Small intestine (tissue), 7 donors: ENCODE measurements at regions not wholly inside any gene's neighbourhood (a gene's known extent, or its start where the extent isn't known, plus 50 kb on each side); places are given as distances from the start of the nearest gene placed in this dataset.

Experiments used
- DNase-seq, 2 donors: peaks; one replicate each; pipeline versions ENCODE4 v3.0.0 to v3.0.0-alpha.2; 2013
- FAIRE-seq: peaks from 2 replicates; lab custom pipeline; 2012; peaks lifted over from hg19 to GRCh38; lab: Jason Lieb, UNC
- H3K27ac ChIP-seq, 3 donors: one replicate each; pipeline ENCODE4 v1.5.1; 2013; ENCODE audit warnings: low read length in 2 of 3, mild to moderate bottlenecking in 2 of 3, control low read depth in 1 of 3, inconsistent platforms in 1 of 3, low read depth in 1 of 3, moderate library complexity in 1 of 3
- H3K27me3 ChIP-seq, 3 donors: one replicate each; pipeline ENCODE4 v1.6.1; 2013; ENCODE audit warnings: low read length in 3 of 3, inconsistent platforms in 1 of 3; ENCODE audit not compliant: control insufficient read depth in 3 of 3, insufficient read depth in 3 of 3
- H3K36me3 ChIP-seq, 3 donors: one replicate each; pipeline ENCODE4 v1.6.1; 2013; ENCODE audit warnings: low read length in 3 of 3, inconsistent platforms in 1 of 3, low read depth in 1 of 3, mild to moderate bottlenecking in 1 of 3, moderate library complexity in 1 of 3; ENCODE audit not compliant: control insufficient read depth in 3 of 3, insufficient read depth in 2 of 3
- H3K4me1 ChIP-seq, 3 donors: one replicate each; pipeline ENCODE4 v1.6.1; 2013; ENCODE audit warnings: low read length in 2 of 3, inconsistent platforms in 1 of 3, low read depth in 1 of 3, mild to moderate bottlenecking in 1 of 3, moderate library complexity in 1 of 3; ENCODE audit not compliant: control insufficient read depth in 3 of 3, insufficient read depth in 2 of 3
- H3K4me3 ChIP-seq, 3 donors: one replicate each; pipeline ENCODE4 v1.5.1; 2013; ENCODE audit warnings: low read length in 3 of 3, control low read depth in 1 of 3, inconsistent platforms in 1 of 3, low read depth in 1 of 3, mild to moderate bottlenecking in 1 of 3, moderate library complexity in 1 of 3
- H3K9me3 ChIP-seq, 2 donors: one replicate each; pipeline ENCODE4 v1.6.1; 2013; ENCODE audit warnings: low read depth in 1 of 2, low read length in 1 of 2; ENCODE audit not compliant: control insufficient read depth in 2 of 2, insufficient read depth in 1 of 2
- WGBS, 3 donors: extraction: QIAGEN DNeasy Blood & Tissue Kit; methylation state at CpG; one replicate each; pipeline ENCODE4 v1.1.7; 2013; 5-methylcytosine and 5-hydroxymethylcytosine counted together
- donor health status: healthy with polysubstance abuse.
- donor health status: control.
- donor health status: control.
- donor health status: Bipolar disorder and iron deficiency.
- donor health status: healthy.

- no peaks in the 10 kb centered on the region for H3K27me3 ChIP-seq
- DNase-seq: peak; percentile 73 to 80
- no peak for FAIRE-seq
- no peaks in the 10 kb centered on the region for H3K36me3 ChIP-seq
- H3K27ac ChIP-seq: no peak overlapping the region
- H3K4me3 ChIP-seq: no peak overlapping the region
- 21 to 24% (median 21%) methylated on average over 10 of the region's 10 CpGs for WGBS, 3 donors
- no peaks in the 10 kb centered on the region for H3K9me3 ChIP-seq
- H3K4me1 ChIP-seq: no peaks in the 10 kb centered on the region
These were observed 108.5 kb upstream of the XYLT1 start for GRCh38 chr16:17578981-17579874.

- Histone ChIP-seq H3K9me3 (no peaks in the 10 kb centered on the region), H3K27me3 (no peaks in the 10 kb centered on the region), H3K4me1 (peaks cover 0 to 2% (median 0%) of the 10 kb centered on the region in 3 donors), H3K27ac (no peak overlapping the region), H3K36me3 (no peaks in the 10 kb centered on the region), H3K4me3 (no peak overlapping the region)
- DNase-seq (no peak), FAIRE-seq (no peak)
- 79 to 82% (median 81%) methylated on average over 3 of the region's 3 CpGs for WGBS, 3 donors
These were observed 103.5 kb upstream of the XYLT1 start for GRCh38 chr16:17574256-17574655.

GRCh38 chr16:17572145-17572544 is 101.4 kb upstream of the XYLT1 start:
- no peaks in the 10 kb centered on the region for H3K36me3 ChIP-seq
- peak overlapping the region in 1 of 3 donors; percentile 46 for H3K27ac ChIP-seq
- peak in 1 of 2 donors; percentile 24 for DNase-seq
- H3K4me1 ChIP-seq: peaks cover 0 to 2% (median 0%) of the 10 kb centered on the region in 3 donors
- no peak overlapping the region for H3K4me3 ChIP-seq
- no peaks in the 10 kb centered on the region for H3K9me3 ChIP-seq
- WGBS, 3 donors: 78 to 87% (median 84%) methylated on average over 1 of the region's 1 CpG
- no peaks in the 10 kb centered on the region for H3K27me3 ChIP-seq
- no peak for FAIRE-seq

- FAIRE-seq: no peak
- WGBS, 3 donors: 13 to 49% (median 36%) methylated on average over 6 of the region's 6 CpGs
- H3K27me3 ChIP-seq: no peaks in the 10 kb centered on the region
- H3K27ac ChIP-seq: no peak overlapping the region
- no peaks in the 10 kb centered on the region for H3K36me3 ChIP-seq
- DNase-seq: peak in 1 of 2 donors; percentile 76
- H3K4me3 ChIP-seq: no peak overlapping the region
- no peaks in the 10 kb centered on the region for H3K9me3 ChIP-seq
- peaks cover 0 to 2% (median 0%) of the 10 kb centered on the region in 3 donors for H3K4me1 ChIP-seq
These were observed 100.8 kb upstream of the XYLT1 start for GRCh38 chr16:17571499-17572093.

GRCh38 chr16:17568239-17568638 is 97.5 kb upstream of the XYLT1 start:
- FAIRE-seq: no peak
- no peaks in the 10 kb centered on the region for H3K36me3 ChIP-seq

GRCh38 chr16:17567455-17567854 is 96.7 kb upstream of the XYLT1 start:
- DNase-seq (no peak), FAIRE-seq (no peak)
- Histone ChIP-seq H3K9me3 (no peaks in the 10 kb centered on the region), H3K27me3 (no peaks in the 10 kb centered on the region), H3K4me1 (peaks cover 0 to 2% (median 0%) of the 10 kb centered on the region in 3 donors), H3K4me3 (no peak overlapping the region), H3K36me3 (no peaks in the 10 kb centered on the region), H3K27ac (no peak overlapping the region)
- 76 to 87% (median 84%) methylated on average over 7 of the region's 7 CpGs for WGBS, 3 donors

More at GRCh38 chr16:17568239-17568638, 97.5 kb upstream of the XYLT1 start:
- Histone ChIP-seq H3K27ac (no peak overlapping the region), H3K4me1 (peaks cover 0 to 2% (median 0%) of the 10 kb centered on the region in 3 donors), H3K27me3 (no peaks in the 10 kb centered on the region), H3K9me3 (no peaks in the 10 kb centered on the region), H3K4me3 (no peak overlapping the region)
- no peak for DNase-seq
- WGBS, 3 donors: 85 to 90% (median 87%) methylated on average over 7 of the region's 7 CpGs

GRCh38 chr16:17566656-17567450 is 96.1 kb upstream of the XYLT1 start:
- H3K27me3 ChIP-seq: no peaks in the 10 kb centered on the region
- whole genome bisulfite sequencing, 3 donors: 78 to 89% (median 88%) methylated on average over 6 of the region's 6 CpGs
- H3K4me1 ChIP-seq: peaks cover 0 to 2% (median 0%) of the 10 kb centered on the region in 3 donors
- no peak overlapping the region for H3K27ac ChIP-seq
- no peak for FAIRE-seq
- H3K36me3 ChIP-seq: no peaks in the 10 kb centered on the region
- H3K4me3 ChIP-seq: no peak overlapping the region
- H3K9me3 ChIP-seq: no peaks in the 10 kb centered on the region
- no peak for DNase-seq

- FAIRE-seq (no peak), DNase-seq (no peak)
- 40 to 58% (median 43%) methylated on average over 1 of the region's 1 CpG for WGBS, 3 donors
- H3K27me3 ChIP-seq: no peaks in the 10 kb centered on the region
- H3K27ac ChIP-seq: no peak overlapping the region
- H3K36me3 ChIP-seq: no peaks in the 10 kb centered on the region
- no peak overlapping the region for H3K4me3 ChIP-seq
- no peaks in the 10 kb centered on the region for H3K9me3 ChIP-seq
- H3K4me1 ChIP-seq: no peaks in the 10 kb centered on the region
These were observed 95.3 kb upstream of the XYLT1 start for GRCh38 chr16:17566075-17566474.
